ENCODE measurements at regions not wholly inside any gene's neighbourhood (a gene's known extent, or its start where the extent isn't known, plus 50 kb on each side); places are given as distances from the start of the nearest gene placed in this dataset.
A peak's percentile ranks its signal among the peaks of the same experiment; 100 is the strongest.
"Not testable (repeated sequence)": the region's sequence is repeated elsewhere in the genome, so short reads cannot be mapped to it uniquely, and the experiment has no call there.

DNA sequence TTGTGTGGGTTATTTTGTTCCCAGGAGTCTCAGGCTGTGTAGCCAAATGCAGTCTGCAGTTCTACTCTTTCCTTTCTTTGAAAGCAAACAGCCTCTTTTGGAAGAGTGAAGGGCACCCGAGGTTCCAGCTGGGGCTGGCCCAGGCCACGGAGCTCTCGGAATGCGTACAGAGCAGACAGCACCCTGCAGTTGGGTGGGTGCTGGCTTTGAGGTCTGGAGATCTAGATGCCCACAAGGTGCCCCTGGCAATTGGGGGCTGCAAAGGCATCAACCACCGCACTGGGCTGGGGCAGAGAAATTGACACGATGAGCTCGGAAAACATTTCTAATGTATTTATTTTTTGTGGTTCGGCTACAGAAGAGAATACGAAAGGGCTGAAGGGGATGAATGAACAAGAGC lies 191.6 kb upstream of the ZNF469 start:
- DNase-seq (ENCODE audit: low read depth in 2 of 2); H3K4me3 ChIP-seq (replicated peaks in 1 of 2; ENCODE audit: low read depth in 2 of 2, low read length in 2 of 2): not testable (repeated sequence)

DNA sequence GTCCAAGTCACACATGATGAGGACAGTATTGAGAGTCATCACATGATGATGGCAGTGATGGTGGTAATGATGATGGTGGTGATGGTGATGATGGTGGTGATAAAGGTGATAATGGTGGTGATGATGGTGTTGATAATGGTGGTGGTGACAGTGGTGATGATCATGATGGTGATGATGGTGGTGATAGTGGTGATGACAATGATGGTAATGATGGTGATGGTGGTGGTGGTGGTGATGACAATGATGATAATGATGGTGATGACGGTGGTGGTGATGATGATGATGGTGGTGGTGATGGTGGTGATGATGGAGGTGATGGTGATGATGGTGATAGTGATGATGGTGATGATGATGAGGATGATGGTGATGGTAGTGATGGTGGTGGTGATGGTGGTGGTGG lies 190.2 kb upstream of the ZNF469 start:
- no peak for TF ChIP-seq CTCF (IDR thresholded peaks at IDR 0.05; ENCODE audit: low read depth, low read length)
- DNase-seq (ENCODE audit: low read depth in 2 of 2) = no peak
- H3K4me3 ChIP-seq (replicated peaks in 1 of 2; ENCODE audit: low read depth in 2 of 2, low read length in 2 of 2) = no peak overlapping the region

- H3K4me3 ChIP-seq (replicated peaks in 1 of 2; ENCODE audit: low read depth in 2 of 2, low read length in 2 of 2) = not testable (repeated sequence)
Measured at GRCh38 chr16:88193706-88194396, 188.9 kb upstream of the ZNF469 start.

DNA sequence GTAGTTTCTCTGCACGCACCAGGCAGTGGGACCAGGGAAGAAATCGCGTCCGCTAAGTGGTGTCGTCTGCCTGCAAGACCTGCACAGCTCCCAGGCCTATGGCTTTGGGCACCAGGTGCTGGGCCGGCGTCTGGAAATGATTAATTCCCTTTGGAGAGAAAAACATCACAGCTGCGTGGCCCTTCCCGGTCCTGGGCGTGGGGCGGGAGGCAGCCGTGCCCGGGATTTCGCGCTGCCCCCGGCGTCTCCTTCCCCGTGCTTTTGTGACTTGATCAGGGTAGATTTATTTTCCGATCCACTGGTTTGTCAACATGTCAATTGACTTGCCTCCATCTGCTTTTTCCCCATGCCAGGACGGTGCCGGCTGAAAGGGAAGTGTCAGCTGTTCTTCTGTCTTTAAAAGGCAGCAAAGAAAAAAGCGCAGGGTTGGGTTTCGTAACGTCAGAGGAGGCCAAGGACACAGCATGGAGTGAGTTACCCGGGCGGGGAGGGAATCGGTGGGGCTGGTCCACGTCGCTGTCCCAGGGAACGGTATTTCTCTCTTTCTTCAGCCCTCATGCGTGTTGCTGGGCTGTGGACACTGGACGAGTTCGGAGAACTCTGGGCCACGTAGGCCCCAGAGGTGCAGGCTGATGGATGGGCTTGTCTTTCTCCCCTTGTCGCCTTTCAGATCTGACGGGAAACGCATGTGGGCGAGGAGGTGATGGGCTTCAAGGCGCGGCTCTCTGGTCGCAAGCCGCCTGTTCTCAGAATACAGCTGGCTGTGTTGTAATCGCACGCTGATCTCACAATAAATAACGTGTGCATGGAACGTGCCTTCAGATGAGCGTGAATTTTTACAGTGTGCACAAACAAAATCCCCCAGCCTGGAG lies 188.1 kb upstream of the ZNF469 start:
- no peak overlapping the region for H3K4me3 ChIP-seq (replicated peaks in 1 of 2; ENCODE audit: low read depth in 2 of 2, low read length in 2 of 2)
- no peak for DNase-seq (ENCODE audit: low read depth in 2 of 2)
- TF ChIP-seq CTCF (IDR thresholded peaks at IDR 0.05; ENCODE audit: low read depth, low read length) = no peak

More at GRCh38 chr16:88193706-88194396, 188.9 kb upstream of the ZNF469 start:
- peak; percentile 65 to 72 for DNase-seq (ENCODE audit: low read depth in 2 of 2)
- TF ChIP-seq CTCF (IDR thresholded peaks at IDR 0.05; ENCODE audit: low read depth, low read length) = peak; percentile 54

GRCh38 chr16:88195269-88195705 lies 187.5 kb upstream of the ZNF469 start:
- DNase-seq (ENCODE audit: low read depth in 2 of 2) = no peak
- no peak overlapping the region for H3K4me3 ChIP-seq (replicated peaks in 1 of 2; ENCODE audit: low read depth in 2 of 2, low read length in 2 of 2)
- TF ChIP-seq CTCF (IDR thresholded peaks at IDR 0.05; ENCODE audit: low read depth, low read length) = no peak

DNA sequence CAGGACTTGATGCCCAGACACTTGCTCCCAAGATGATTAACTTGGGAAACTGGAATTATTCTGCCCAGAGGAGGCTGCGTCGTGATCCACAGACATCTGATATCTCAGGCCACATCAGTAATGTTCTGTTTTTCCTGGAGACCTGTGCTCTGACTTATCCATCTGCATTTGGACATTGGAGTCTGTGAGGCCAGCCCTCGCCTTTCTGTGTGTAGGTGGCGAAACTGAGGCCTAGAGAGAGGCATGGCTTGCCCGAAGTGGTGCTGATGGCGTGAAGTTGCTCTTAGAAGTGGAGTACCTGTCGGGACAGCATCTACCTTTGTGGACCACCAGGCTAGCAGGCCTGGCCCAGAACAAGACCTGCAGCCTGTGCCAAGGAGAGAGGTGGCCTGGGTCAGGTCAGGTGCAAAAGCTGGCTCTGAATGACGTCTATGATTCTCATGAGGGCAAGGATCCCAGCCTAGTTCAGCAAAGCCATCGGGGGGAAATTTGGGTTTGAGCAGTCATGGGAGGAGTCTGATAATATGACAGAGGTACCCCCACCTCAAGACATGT lies 186.8 kb upstream of the ZNF469 start:
- TF ChIP-seq CTCF (IDR thresholded peaks at IDR 0.05; ENCODE audit: low read depth, low read length) = no peak
- DNase-seq (ENCODE audit: low read depth in 2 of 2) = no peak

More for the DNA sequence above, 186.8 kb upstream of the ZNF469 start:
- no peak overlapping the region for H3K4me3 ChIP-seq (replicated peaks in 1 of 2; ENCODE audit: low read depth in 2 of 2, low read length in 2 of 2)
